Stimulated activated naive B cell treated with anti-CD40 and anti-IgM and Interleukin-4, amounts not matched to agents 10 μg/mL and 1 μg/mL and 100 μg/mL, for 72 hours (primary cell): ENCODE measurements at regions not wholly inside any gene's neighbourhood (a gene's known extent, or its start where the extent isn't known, plus 50 kb on each side); places are given as distances from the start of the nearest gene placed in this dataset.

Experiments
- ATAC-seq, 2 donors: fragments of 150-1000 bp; cut with Tn5 transposase; replicated peaks; 2 replicates each; pipeline ENCODE4 v1.10.0; 2021; ENCODE audit warnings: moderate library complexity in 1 of 2
- DNase-seq: peaks from one replicate; pipeline ENCODE4 v3.0.0; 2021
- H3K27ac Mint-ChIP-seq: one replicate; pipeline ENCODE4 v1.8.0; 2022; ENCODE audit warnings: mild to moderate bottlenecking, mixed read lengths
- H3K27me3 Mint-ChIP-seq, 2 donors: one replicate each; pipeline ENCODE4 v1.8.0; 2022; ENCODE audit warnings: mixed read lengths in 2 of 2
- H3K36me3 Mint-ChIP-seq, 2 donors: one replicate each; pipeline ENCODE4 v1.8.0; 2022; ENCODE audit warnings: mixed read lengths in 2 of 2, mild to moderate bottlenecking in 1 of 2
- H3K4me1 Mint-ChIP-seq, 2 donors: one replicate each; pipeline ENCODE4 v1.8.0; 2022; ENCODE audit warnings: mixed read lengths in 2 of 2, mild to moderate bottlenecking in 1 of 2
- H3K4me3 Mint-ChIP-seq, 2 donors: one replicate each; pipeline ENCODE4 v1.8.0; 2022; ENCODE audit warnings: mild to moderate bottlenecking in 2 of 2, mixed read lengths in 2 of 2, moderate library complexity in 1 of 2
- H3K9me3 Mint-ChIP-seq, 2 donors: one replicate each; pipeline ENCODE4 v1.8.0; 2022; ENCODE audit warnings: mixed read lengths in 2 of 2, mild to moderate bottlenecking in 1 of 2

- Mint-ChIP-seq H3K27ac (no peak overlapping the region), H3K27me3 (peaks cover 0 to 4% of the 10 kb centered on the region in 2 donors), H3K36me3 (no peaks in the 10 kb centered on the region), H3K9me3 (no peaks in the 10 kb centered on the region), H3K4me3 (no peak overlapping the region), H3K4me1 (no peaks in the 10 kb centered on the region)
- ATAC-seq (no peak), DNase-seq (no peak)
Measured at GRCh38 chr1:162982364-162982763, 86.8 kb upstream of the RGS4 start.

GRCh38 chr1:162977944-162978568, 91.1 kb upstream of the RGS4 start:
- H3K4me1 Mint-ChIP-seq, result no peaks in the 10 kb centered on the region
- ATAC-seq (no peak), DNase-seq (no peak)
- no peak overlapping the region for H3K4me3 Mint-ChIP-seq
- H3K9me3 Mint-ChIP-seq, result no peaks in the 10 kb centered on the region
- peaks cover 0 to 4% of the 10 kb centered on the region in 2 donors for H3K27me3 Mint-ChIP-seq
- no peak overlapping the region for H3K27ac Mint-ChIP-seq
- H3K36me3 Mint-ChIP-seq, result no peaks in the 10 kb centered on the region

- peaks cover under 1 to 5% of the 10 kb centered on the region in 2 donors for H3K27me3 Mint-ChIP-seq
- H3K27ac Mint-ChIP-seq, result no peak overlapping the region
- H3K36me3 Mint-ChIP-seq, result no peaks in the 10 kb centered on the region
- no peaks in the 10 kb centered on the region for H3K9me3 Mint-ChIP-seq
- DNase-seq (no peak), ATAC-seq (no peak)
- no peaks in the 10 kb centered on the region for H3K4me1 Mint-ChIP-seq
- H3K4me3 Mint-ChIP-seq, result no peak overlapping the region
Measured at GRCh38 chr1:162976628-162977027, 92.5 kb upstream of the RGS4 start.

- H3K4me1 Mint-ChIP-seq, result no peaks in the 10 kb centered on the region
- no peaks in the 10 kb centered on the region for H3K9me3 Mint-ChIP-seq
- DNase-seq (no peak), ATAC-seq (no peak)
- H3K27me3 Mint-ChIP-seq, result peaks cover 0 to 5% of the 10 kb centered on the region in 2 donors
- no peaks in the 10 kb centered on the region for H3K36me3 Mint-ChIP-seq
- H3K27ac Mint-ChIP-seq, result no peak overlapping the region
- no peak overlapping the region for H3K4me3 Mint-ChIP-seq
Measured at GRCh38 chr1:162974810-162975209, 94.4 kb upstream of the RGS4 start.

GRCh38 chr1:162973381-162973795, 95.8 kb upstream of the RGS4 start:
- H3K27ac Mint-ChIP-seq, result no peak overlapping the region
- H3K4me3 Mint-ChIP-seq, result no peak overlapping the region
- DNase-seq (no peak), ATAC-seq (no peak)
- H3K4me1 Mint-ChIP-seq, result no peaks in the 10 kb centered on the region
- H3K9me3 Mint-ChIP-seq, result no peaks in the 10 kb centered on the region
- no peaks in the 10 kb centered on the region for H3K36me3 Mint-ChIP-seq
- peaks cover 0 to 5% of the 10 kb centered on the region in 2 donors for H3K27me3 Mint-ChIP-seq

GRCh38 chr1:162972773-162973172, 96.4 kb upstream of the RGS4 start:
- no peak overlapping the region for H3K4me3 Mint-ChIP-seq
- DNase-seq (no peak), ATAC-seq (no peak)
- peaks cover 0 to 5% of the 10 kb centered on the region in 2 donors for H3K27me3 Mint-ChIP-seq
- no peak overlapping the region for H3K27ac Mint-ChIP-seq
- H3K9me3 Mint-ChIP-seq, result no peaks in the 10 kb centered on the region
- no peaks in the 10 kb centered on the region for H3K36me3 Mint-ChIP-seq
- H3K4me1 Mint-ChIP-seq, result no peaks in the 10 kb centered on the region

- Mint-ChIP-seq H3K36me3 (no peaks in the 10 kb centered on the region), H3K4me3 (no peak overlapping the region), H3K9me3 (no peaks in the 10 kb centered on the region), H3K27me3 (peaks cover 0 to 5% of the 10 kb centered on the region in 2 donors), H3K27ac (no peak overlapping the region), H3K4me1 (no peaks in the 10 kb centered on the region)
- DNase-seq, result no peak
- ATAC-seq, result no peak
Measured at GRCh38 chr1:162970021-162970420, 99.1 kb upstream of the RGS4 start.

GRCh38 chr1:162966613-162967012, 102.5 kb upstream of the RGS4 start:
- no peak overlapping the region for H3K4me3 Mint-ChIP-seq
- H3K27me3 Mint-ChIP-seq, result peaks cover 0 to 4% of the 10 kb centered on the region in 2 donors
- peaks cover 4 to 5% of the 10 kb centered on the region in 2 donors for H3K9me3 Mint-ChIP-seq
- H3K4me1 Mint-ChIP-seq, result no peaks in the 10 kb centered on the region
- ATAC-seq (no peak), DNase-seq (no peak)
- no peaks in the 10 kb centered on the region for H3K36me3 Mint-ChIP-seq
- no peak overlapping the region for H3K27ac Mint-ChIP-seq

GRCh38 chr1:162964901-162965300, 103.9 kb upstream of the CCDC190 start:
- Mint-ChIP-seq H3K9me3 (peaks cover 4 to 5% of the 10 kb centered on the region in 2 donors), H3K27me3 (peaks cover 0 to 7% of the 10 kb centered on the region in 2 donors), H3K27ac (no peak overlapping the region), H3K4me1 (no peaks in the 10 kb centered on the region), H3K4me3 (no peak overlapping the region), H3K36me3 (no peaks in the 10 kb centered on the region)
- DNase-seq, result no peak
- ATAC-seq, result no peak

GRCh38 chr1:162956922-162957321, 95.9 kb upstream of the CCDC190 start:
- Mint-ChIP-seq H3K9me3 (peaks cover 2 to 3% of the 10 kb centered on the region in 2 donors), H3K27me3 (peaks cover 15 to 16% of the 10 kb centered on the region in 2 donors), H3K27ac (no peak overlapping the region), H3K4me1 (peaks cover 3 to 4% of the 10 kb centered on the region in 2 donors), H3K36me3 (no peaks in the 10 kb centered on the region), H3K4me3 (no peak overlapping the region)
- DNase-seq (no peak), ATAC-seq (no peak)

GRCh38 chr1:162954824-162955223, 93.8 kb upstream of the CCDC190 start:
- peaks cover 10 to 15% of the 10 kb centered on the region in 2 donors for H3K27me3 Mint-ChIP-seq
- H3K4me1 Mint-ChIP-seq, result peaks cover 4 to 6% of the 10 kb centered on the region in 2 donors
- H3K4me3 Mint-ChIP-seq, result no peak overlapping the region
- H3K9me3 Mint-ChIP-seq, result peaks cover 0 to 5% of the 10 kb centered on the region in 2 donors
- H3K27ac Mint-ChIP-seq, result no peak overlapping the region
- DNase-seq, result no peak
- no peaks in the 10 kb centered on the region for H3K36me3 Mint-ChIP-seq
- no peak for ATAC-seq

GRCh38 chr1:162952956-162953355, 92.0 kb upstream of the CCDC190 start:
- H3K9me3 Mint-ChIP-seq, result peaks cover 0 to 5% of the 10 kb centered on the region in 2 donors
- no peak overlapping the region for H3K4me3 Mint-ChIP-seq
- H3K27ac Mint-ChIP-seq, result no peak overlapping the region
- H3K4me1 Mint-ChIP-seq, result peaks cover 4 to 6% of the 10 kb centered on the region in 2 donors
- ATAC-seq, result no peak
- no peak for DNase-seq
- peaks cover 10 to 15% of the 10 kb centered on the region in 2 donors for H3K27me3 Mint-ChIP-seq
- H3K36me3 Mint-ChIP-seq, result no peaks in the 10 kb centered on the region

- DNase-seq, result no peak
- Mint-ChIP-seq H3K9me3 (peaks cover 0 to 5% of the 10 kb centered on the region in 2 donors), H3K27ac (no peak overlapping the region), H3K4me3 (peak overlapping the region in 1 of 2 donors; percentile 3), H3K27me3 (peaks cover 8 to 10% of the 10 kb centered on the region in 2 donors), H3K4me1 (peaks cover 4 to 6% of the 10 kb centered on the region in 2 donors), H3K36me3 (no peaks in the 10 kb centered on the region)
- peak; percentile 91 to 92 for ATAC-seq
Measured at GRCh38 chr1:162951553-162952315, 90.8 kb upstream of the CCDC190 start.

GRCh38 chr1:162950187-162950586, 89.2 kb upstream of the CCDC190 start:
- Mint-ChIP-seq H3K9me3 (peaks cover 0 to 5% of the 10 kb centered on the region in 2 donors), H3K27me3 (peaks cover 8 to 10% of the 10 kb centered on the region in 2 donors), H3K27ac (no peak overlapping the region), H3K4me3 (no peak overlapping the region), H3K4me1 (peaks cover 4 to 6% of the 10 kb centered on the region in 2 donors), H3K36me3 (no peaks in the 10 kb centered on the region)
- no peak for DNase-seq
- no peak for ATAC-seq

- Mint-ChIP-seq H3K36me3 (no peaks in the 10 kb centered on the region), H3K27ac (no peak overlapping the region), H3K4me1 (no peaks in the 10 kb centered on the region), H3K9me3 (no peaks in the 10 kb centered on the region), H3K4me3 (no peak overlapping the region), H3K27me3 (peaks cover 0 to 5% of the 10 kb centered on the region in 2 donors)
- no peak for ATAC-seq
- no peak for DNase-seq
Measured at GRCh38 chr1:162946701-162947100, 85.7 kb upstream of the CCDC190 start.
